SH-SY5Y (cell line): ENCODE measurements at regions not wholly inside any gene's neighbourhood (a gene's known extent, or its start where the extent isn't known, plus 50 kb on each side); places are given as distances from the start of the nearest gene placed in this dataset.

ENCODE experiments used
- GATA2 ChIP-seq: IDR thresholded peaks from 2 replicates; pipeline ENCODE4 v1.6.1; 2011; ENCODE audit warnings: mild to moderate bottlenecking, low read depth, low read length
- GATA3 ChIP-seq: IDR thresholded peaks from 2 replicates; pipeline ENCODE4 v1.6.1; 2011; ENCODE audit warnings: low read depth, mild to moderate bottlenecking, low read length, moderate library complexity

- no peak for TF ChIP-seq GATA2
- TF ChIP-seq GATA3, result no peak
Observed at GRCh38 chr14:81801921-81802320, 268.3 kb upstream of the SEL1L start.
